ENCODE measurements at regions not wholly inside any gene's neighbourhood (a gene's known extent, or its start where the extent isn't known, plus 50 kb on each side); places are given as distances from the start of the nearest gene placed in this dataset.

GRCh38 chr1:222117809-222118208, 375.9 kb upstream of the DUSP10 start:
- no peak overlapping the region for H3K27ac ChIP-seq (ENCODE audit: low read depth, low read length)
- no peaks in the 10 kb centered on the region for H3K4me1 ChIP-seq (ENCODE audit: insufficient read depth, low read length)
- TF ChIP-seq CTCF (IDR thresholded peaks at IDR 0.05; ENCODE audit: extremely low read depth, low read depth, low read length): no peak
- no peaks in the 10 kb centered on the region for H3K79me2 ChIP-seq (ENCODE audit: insufficient read depth, low read length)
- H3K36me3 ChIP-seq (ENCODE audit: insufficient read depth, low read length): no peaks in the 10 kb centered on the region
- no peak overlapping the region for H3K4me3 ChIP-seq (ENCODE audit: insufficient read depth, low read length)
- H3K4me2 ChIP-seq (ENCODE audit: insufficient read depth, low read length): no peak overlapping the region
- no peaks in the 10 kb centered on the region for H3K9me3 ChIP-seq (ENCODE audit: low read depth, low read length)
- no peaks in the 10 kb centered on the region for H4K20me1 ChIP-seq (ENCODE audit: insufficient read depth, low read length)
- no peaks in the 10 kb centered on the region for H3K27me3 ChIP-seq (ENCODE audit: insufficient read depth, low read length)
- no peak for DNase-seq (ENCODE audit: insufficient read length, low spot score, missing footprints)
- no peak overlapping the region for H2AFZ ChIP-seq (ENCODE audit: low read length)

GRCh38 chr1:222114536-222115156, 372.8 kb upstream of the DUSP10 start:
- Histone ChIP-seq H4K20me1 (ENCODE audit: insufficient read depth, low read length) (no peaks in the 10 kb centered on the region), H3K4me2 (ENCODE audit: insufficient read depth, low read length) (no peak overlapping the region), H3K79me2 (ENCODE audit: insufficient read depth, low read length) (no peaks in the 10 kb centered on the region), H3K4me3 (ENCODE audit: insufficient read depth, low read length) (no peak overlapping the region), H3K9me3 (ENCODE audit: low read depth, low read length) (no peaks in the 10 kb centered on the region), H3K27ac (ENCODE audit: low read depth, low read length) (no peak overlapping the region), H3K27me3 (ENCODE audit: insufficient read depth, low read length) (no peaks in the 10 kb centered on the region), H2AFZ (ENCODE audit: low read length) (no peak overlapping the region), H3K4me1 (ENCODE audit: insufficient read depth, low read length) (no peaks in the 10 kb centered on the region), H3K36me3 (ENCODE audit: insufficient read depth, low read length) (no peaks in the 10 kb centered on the region)
- no peak for TF ChIP-seq CTCF (IDR thresholded peaks at IDR 0.05; ENCODE audit: extremely low read depth, low read depth, low read length)
- DNase-seq (ENCODE audit: insufficient read length, low spot score, missing footprints): no peak

DNA sequence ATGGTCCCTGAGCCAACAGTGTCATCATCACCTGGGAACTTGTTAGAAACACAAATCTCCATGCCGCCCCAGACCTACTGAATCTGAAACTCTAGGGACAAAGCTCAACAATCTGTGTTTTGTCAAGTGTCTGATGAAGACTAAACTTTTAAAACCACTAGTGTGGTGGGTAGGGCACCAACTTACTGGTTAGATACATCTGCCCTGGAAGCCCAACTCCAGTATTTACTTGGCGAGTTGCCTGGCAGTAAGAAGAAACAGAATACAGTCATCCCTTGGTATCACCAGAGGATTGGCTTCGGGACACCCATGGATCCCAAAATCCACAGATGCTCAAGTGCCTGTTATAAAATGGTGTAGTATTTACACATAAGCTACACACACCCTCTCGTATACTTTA, 367.9 kb upstream of the DUSP10 start:
- Histone ChIP-seq H3K4me3 (ENCODE audit: insufficient read depth, low read length) (no peak overlapping the region), H3K27ac (ENCODE audit: low read depth, low read length) (no peak overlapping the region), H3K9me3 (ENCODE audit: low read depth, low read length) (no peaks in the 10 kb centered on the region), H3K4me1 (ENCODE audit: insufficient read depth, low read length) (no peaks in the 10 kb centered on the region), H3K27me3 (ENCODE audit: insufficient read depth, low read length) (no peaks in the 10 kb centered on the region), H4K20me1 (ENCODE audit: insufficient read depth, low read length) (no peaks in the 10 kb centered on the region), H3K79me2 (ENCODE audit: insufficient read depth, low read length) (no peaks in the 10 kb centered on the region), H3K4me2 (ENCODE audit: insufficient read depth, low read length) (no peak overlapping the region), H3K36me3 (ENCODE audit: insufficient read depth, low read length) (no peaks in the 10 kb centered on the region), H2AFZ (ENCODE audit: low read length) (no peak overlapping the region)
- no peak for TF ChIP-seq CTCF (IDR thresholded peaks at IDR 0.05; ENCODE audit: extremely low read depth, low read depth, low read length)
- no peak for DNase-seq (ENCODE audit: insufficient read length, low spot score, missing footprints)

DNA sequence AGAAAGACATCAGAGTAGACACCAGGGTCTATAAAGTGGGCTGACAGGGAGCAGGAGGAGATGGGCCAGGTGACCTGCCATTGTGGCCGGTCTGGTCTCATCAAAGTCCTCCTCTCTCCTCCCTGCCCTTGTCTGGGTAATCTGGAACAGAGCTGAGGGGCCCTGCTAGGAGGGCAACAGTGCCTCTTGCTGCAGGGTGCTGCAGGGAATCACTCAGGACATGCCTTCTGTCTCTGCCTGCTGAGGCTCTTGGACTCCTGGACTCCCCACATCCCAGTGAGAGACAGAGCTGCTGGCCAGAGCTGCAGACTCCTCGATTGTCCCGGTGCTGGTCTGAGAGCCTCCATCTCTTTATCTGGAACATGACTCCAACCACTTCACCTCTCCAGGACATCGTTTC, 366.1 kb upstream of the DUSP10 start:
- Histone ChIP-seq H3K27me3 (ENCODE audit: insufficient read depth, low read length) (no peaks in the 10 kb centered on the region), H3K27ac (ENCODE audit: low read depth, low read length) (no peak overlapping the region), H3K4me1 (ENCODE audit: insufficient read depth, low read length) (no peaks in the 10 kb centered on the region), H3K36me3 (ENCODE audit: insufficient read depth, low read length) (no peaks in the 10 kb centered on the region), H2AFZ (ENCODE audit: low read length) (no peak overlapping the region), H4K20me1 (ENCODE audit: insufficient read depth, low read length) (no peaks in the 10 kb centered on the region), H3K9me3 (ENCODE audit: low read depth, low read length) (no peaks in the 10 kb centered on the region), H3K4me3 (ENCODE audit: insufficient read depth, low read length) (no peak overlapping the region), H3K4me2 (ENCODE audit: insufficient read depth, low read length) (no peak overlapping the region), H3K79me2 (ENCODE audit: insufficient read depth, low read length) (no peaks in the 10 kb centered on the region)
- no peak for TF ChIP-seq CTCF (IDR thresholded peaks at IDR 0.05; ENCODE audit: extremely low read depth, low read depth, low read length)
- DNase-seq (ENCODE audit: insufficient read length, low spot score, missing footprints): no peak
